GM23338 (cell line): ENCODE measurements at regions not wholly inside any gene's neighbourhood (a gene's known extent, or its start where the extent isn't known, plus 50 kb on each side); places are given as distances from the start of the nearest gene placed in this dataset.

ENCODE experiments used
- ATAC-seq: fragments of 200-7000 bp; cut with Tn5 transposase; 3 replicates; pipeline ENCODE4 v1.9.1; 2020
- DNase-seq: peaks from one replicate; pipeline ENCODE4 v3.0.0-alpha.2; 2015; ENCODE audit warnings: low spot score
- H2AFZ ChIP-seq: fragments of 200-600 bp; sonication (generic); 2 replicates; pipeline ENCODE4 v1.8.0; 2016; ENCODE audit warnings: antibody characterized with exemption, mild to moderate bottlenecking, moderate library complexity
- H3F3A ChIP-seq: fragments of 200-600 bp; sonication (generic); replicated peaks from 2 replicates; pipeline ENCODE4 v1.8.0; 2017; ENCODE audit warnings: antibody characterized with exemption, mixed run types, low read depth
- H3K27ac ChIP-seq: fragments of 200-600 bp; sonication (generic); 2 replicates; pipeline ENCODE4 v1.6.1; 2016; ENCODE audit warnings: low read depth
- H3K27me3 ChIP-seq: fragments of 200-600 bp; sonication (generic); 2 replicates; pipeline ENCODE4 v1.8.0; 2016; ENCODE audit warnings: mild to moderate bottlenecking, mixed run types, moderate library complexity; ENCODE audit not compliant: insufficient read depth
- H3K36me3 ChIP-seq: fragments of 200-600 bp; sonication (generic); 2 replicates; pipeline ENCODE4 v1.8.0; 2016; ENCODE audit warnings: mild to moderate bottlenecking; ENCODE audit not compliant: insufficient read depth
- H3K4me1 ChIP-seq: fragments of 200-600 bp; sonication (generic); 2 replicates; pipeline ENCODE4 v1.8.0; 2016; ENCODE audit warnings: mild to moderate bottlenecking, moderate library complexity; ENCODE audit not compliant: insufficient read depth
- H3K4me2 ChIP-seq: fragments of 200-600 bp; sonication (generic); 2 replicates; pipeline ENCODE4 v1.7.1; 2017; ENCODE audit warnings: mixed run types
- H3K4me3 ChIP-seq: fragments of 200-600 bp; sonication (generic); 2 replicates; pipeline ENCODE4 v1.6.1; 2016; ENCODE audit warnings: mixed run types
- H3K79me2 ChIP-seq: fragments of 200-600 bp; sonication (generic); replicated peaks from 2 replicates; pipeline ENCODE4 v1.8.0; 2017; ENCODE audit warnings: mild to moderate bottlenecking; ENCODE audit not compliant: insufficient read depth
- H3K9me2 ChIP-seq: fragments of 200-600 bp; sonication (generic); 2 replicates; pipeline ENCODE4 v1.8.0; 2017; ENCODE audit not compliant: insufficient read depth
- H4K20me1 ChIP-seq: fragments of 200-600 bp; sonication (generic); replicated peaks from 2 replicates; pipeline ENCODE4 v1.8.0; 2017; ENCODE audit warnings: mild to moderate bottlenecking; ENCODE audit not compliant: insufficient read depth
- H3K27ac Mint-ChIP-seq: 2 replicates; pipeline ENCODE4 v1.8.0; 2020; ENCODE audit warnings: inconsistent platforms, mild to moderate bottlenecking, moderate library complexity, mixed read lengths
- H3K27me3 Mint-ChIP-seq: 3 replicates; pipeline ENCODE4 v1.8.0; 2022; ENCODE audit warnings: low read depth, mild to moderate bottlenecking, moderate library complexity, mixed read lengths, inconsistent platforms; ENCODE audit not compliant: insufficient read depth, poor library complexity
- H3K36me3 Mint-ChIP-seq: 3 replicates; pipeline ENCODE4 v1.8.0; 2021; ENCODE audit warnings: low read depth, mild to moderate bottlenecking, inconsistent platforms, moderate library complexity, mixed read lengths
- H3K4me1 Mint-ChIP-seq: 3 replicates; pipeline ENCODE4 v1.8.0; 2020; ENCODE audit warnings: mild to moderate bottlenecking, inconsistent platforms, mixed read lengths
- H3K4me3 Mint-ChIP-seq: 3 replicates; pipeline ENCODE4 v1.8.0; 2021; ENCODE audit warnings: moderate library complexity, mild to moderate bottlenecking, inconsistent platforms, mixed read lengths
- H3K9me3 Mint-ChIP-seq: 3 replicates; pipeline ENCODE4 v1.8.0; 2020; ENCODE audit warnings: moderate library complexity, mild to moderate bottlenecking, inconsistent platforms, mixed read lengths
- CREB1 ChIP-seq: fragments of 250-450 bp; sonication (Bioruptor Pico); IDR thresholded peaks from 2 replicates; pipeline ENCODE4 v1.5.0; 2020; ENCODE audit warnings: low read depth, mild to moderate bottlenecking, moderate library complexity
- CTCF ChIP-seq, 2 experiments: fragments of 200-600 bp in 1 of 2; sonication (generic) in 1 of 2; conservative IDR thresholded peaks; 2 replicates each; pipeline versions ENCODE4 v1.5.1 to v1.6.1; 2016 to 2017; ENCODE audit warnings: antibody characterized with exemption in 2 of 2, low read depth in 2 of 2, mild to moderate bottlenecking in 2 of 2, moderate library complexity in 1 of 2
- ETS1 ChIP-seq: IDR thresholded peaks from 2 replicates; pipeline ENCODE4 v1.6.1; 2016; ENCODE audit warnings: antibody characterized with exemption
- EZH2 ChIP-seq: fragments of 200-600 bp; sonication (generic); IDR thresholded peaks from one replicate; pipeline ENCODE4 v1.8.0; 2017; ENCODE audit warnings: antibody characterized with exemption, mild to moderate bottlenecking, low read depth; ENCODE audit not compliant: unreplicated experiment
- EZH2phosphoT487 ChIP-seq: fragments of 200-600 bp; sonication (generic); IDR thresholded peaks from one replicate; pipeline ENCODE4 v1.8.1; 2018; ENCODE audit warnings: antibody characterized with exemption; ENCODE audit not compliant: unreplicated experiment
- JUNB ChIP-seq: IDR thresholded peaks from one replicate; pipeline ENCODE4 v1.6.1; 2016; ENCODE audit warnings: antibody characterized with exemption; ENCODE audit not compliant: unreplicated experiment
- POLR2AphosphoS5 ChIP-seq: IDR thresholded peaks from 2 replicates; pipeline ENCODE4 v1.6.1; 2016; ENCODE audit warnings: antibody characterized with exemption, low read depth
- STAT1 ChIP-seq: IDR thresholded peaks from one replicate; pipeline ENCODE4 v1.6.1; 2016; ENCODE audit warnings: antibody characterized with exemption; ENCODE audit not compliant: unreplicated experiment
- ZNF114 ChIP-seq: fragments of 250-450 bp; sonication (Bioruptor Pico); IDR thresholded peaks from 2 replicates; pipeline ENCODE4 v1.5.0; 2020; ENCODE audit warnings: mild to moderate bottlenecking, moderate library complexity
- ZNF462 ChIP-seq: fragments of 250-450 bp; sonication (Bioruptor Pico); IDR thresholded peaks from 2 replicates; pipeline ENCODE4 v1.5.0; 2020; ENCODE audit warnings: mild to moderate bottlenecking, moderate library complexity

- Mint-ChIP-seq H3K36me3 (no peaks in the 10 kb centered on the region), H3K27ac (no peak overlapping the region), H3K4me3 (no peak overlapping the region), H3K9me3 (peaks cover 3% of the 10 kb centered on the region; the same call in 1 of the 3 replicates), H3K27me3 (peaks cover 5% of the 10 kb centered on the region), H3K4me1 (no peaks in the 10 kb centered on the region)
- H3K27ac ChIP-seq = no peak overlapping the region
- no peaks in the 10 kb centered on the region for H3K4me1 ChIP-seq
- no peak overlapping the region for H3K4me2 ChIP-seq
- ATAC-seq (no peak), DNase-seq (no peak)
- H3K27me3 ChIP-seq = no peaks in the 10 kb centered on the region
- TF ChIP-seq ZNF462 (CRISPR knock-in tag) (no peak), CTCF (conservative IDR thresholded peaks at IDR 0.05; ENCODE audit: low read depth in 2 of 2) (no peak), EZH2 (no peak), POLR2AphosphoS5 (no peak), ETS1 (no peak), STAT1 (no peak), ZNF114 (CRISPR knock-in tag) (no peak), EZH2phosphoT487 (no peak), CREB1 (CRISPR knock-in tag) (no peak), JUNB (no peak)
- H3K4me3 ChIP-seq = no peak overlapping the region
- H2AFZ ChIP-seq = no peak overlapping the region
- H3K9me2 ChIP-seq = peaks cover 3% of the 10 kb centered on the region; the same call in 1 of the 2 replicates
- no peaks in the 10 kb centered on the region for H3K79me2 ChIP-seq
- no peaks in the 10 kb centered on the region for H3K36me3 ChIP-seq
- H4K20me1 ChIP-seq = no peaks in the 10 kb centered on the region
- no peaks in the 10 kb centered on the region for H3F3A ChIP-seq
These were observed 199.8 kb upstream of the NOCT start for GRCh38 chr4:138815811-138816210.
